Breast epithelium (tissue), 3 donors: ENCODE measurements at regions not wholly inside any gene's neighbourhood (a gene's known extent, or its start where the extent isn't known, plus 50 kb on each side); places are given as distances from the start of the nearest gene placed in this dataset.

Experiments used
- CTCF ChIP-seq, 3 donors: fragments of 450-650 bp; IDR thresholded peaks; one replicate each; pipeline ENCODE4 v1.5.1; 2016 to 2017; ENCODE audit warnings: antibody characterized with exemption in 3 of 3, mild to moderate bottlenecking in 3 of 3, moderate library complexity in 3 of 3
- POLR2A ChIP-seq: fragments of 450-650 bp; IDR thresholded peaks from one replicate; pipeline ENCODE4 v1.6.1; 2016; ENCODE audit warnings: antibody characterized with exemption, mild to moderate bottlenecking, moderate library complexity

- TF ChIP-seq CTCF (IDR thresholded peaks at IDR 0.05) (no peak), POLR2A (no peak)
Observed at GRCh38 chr10:3271354-3272115, 99.0 kb upstream of the PITRM1 start.
